ENCODE measurements at regions not wholly inside any gene's neighbourhood (a gene's known extent, or its start where the extent isn't known, plus 50 kb on each side); places are given as distances from the start of the nearest gene placed in this dataset.

DNA sequence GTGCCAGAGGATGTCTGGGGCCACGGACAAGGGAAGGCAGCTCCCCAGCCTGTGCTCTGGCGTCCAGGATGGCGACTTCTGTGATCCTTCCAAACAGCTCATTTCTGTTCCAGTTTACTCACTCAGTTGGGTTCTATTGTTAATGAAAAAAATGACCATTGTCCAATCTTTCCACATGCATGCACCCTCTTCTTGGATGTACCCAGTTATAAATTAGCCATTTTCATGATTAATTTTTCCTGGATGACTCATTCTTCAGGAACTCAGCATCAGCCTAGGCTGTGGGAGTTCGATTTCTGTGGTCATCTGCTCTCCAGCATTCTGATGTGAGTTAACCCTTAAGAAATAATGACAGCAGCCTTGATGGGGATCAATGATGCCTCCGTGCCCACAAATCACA lies 926.8 kb downstream of the BCL11B start:
- TF ChIP-seq, protein P1, sequence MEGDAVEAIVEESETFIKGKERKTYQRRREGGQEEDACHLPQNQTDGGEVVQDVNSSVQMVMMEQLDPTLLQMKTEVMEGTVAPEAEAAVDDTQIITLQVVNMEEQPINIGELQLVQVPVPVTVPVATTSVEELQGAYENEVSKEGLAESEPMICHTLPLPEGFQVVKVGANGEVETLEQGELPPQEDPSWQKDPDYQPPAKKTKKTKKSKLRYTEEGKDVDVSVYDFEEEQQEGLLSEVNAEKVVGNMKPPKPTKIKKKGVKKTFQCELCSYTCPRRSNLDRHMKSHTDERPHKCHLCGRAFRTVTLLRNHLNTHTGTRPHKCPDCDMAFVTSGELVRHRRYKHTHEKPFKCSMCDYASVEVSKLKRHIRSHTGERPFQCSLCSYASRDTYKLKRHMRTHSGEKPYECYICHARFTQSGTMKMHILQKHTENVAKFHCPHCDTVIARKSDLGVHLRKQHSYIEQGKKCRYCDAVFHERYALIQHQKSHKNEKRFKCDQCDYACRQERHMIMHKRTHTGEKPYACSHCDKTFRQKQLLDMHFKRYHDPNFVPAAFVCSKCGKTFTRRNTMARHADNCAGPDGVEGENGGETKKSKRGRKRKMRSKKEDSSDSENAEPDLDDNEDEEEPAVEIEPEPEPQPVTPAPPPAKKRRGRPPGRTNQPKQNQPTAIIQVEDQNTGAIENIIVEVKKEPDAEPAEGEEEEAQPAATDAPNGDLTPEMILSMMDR (IDR thresholded peaks at IDR 0.05), result no peak
- TF ChIP-seq, protein P2, sequence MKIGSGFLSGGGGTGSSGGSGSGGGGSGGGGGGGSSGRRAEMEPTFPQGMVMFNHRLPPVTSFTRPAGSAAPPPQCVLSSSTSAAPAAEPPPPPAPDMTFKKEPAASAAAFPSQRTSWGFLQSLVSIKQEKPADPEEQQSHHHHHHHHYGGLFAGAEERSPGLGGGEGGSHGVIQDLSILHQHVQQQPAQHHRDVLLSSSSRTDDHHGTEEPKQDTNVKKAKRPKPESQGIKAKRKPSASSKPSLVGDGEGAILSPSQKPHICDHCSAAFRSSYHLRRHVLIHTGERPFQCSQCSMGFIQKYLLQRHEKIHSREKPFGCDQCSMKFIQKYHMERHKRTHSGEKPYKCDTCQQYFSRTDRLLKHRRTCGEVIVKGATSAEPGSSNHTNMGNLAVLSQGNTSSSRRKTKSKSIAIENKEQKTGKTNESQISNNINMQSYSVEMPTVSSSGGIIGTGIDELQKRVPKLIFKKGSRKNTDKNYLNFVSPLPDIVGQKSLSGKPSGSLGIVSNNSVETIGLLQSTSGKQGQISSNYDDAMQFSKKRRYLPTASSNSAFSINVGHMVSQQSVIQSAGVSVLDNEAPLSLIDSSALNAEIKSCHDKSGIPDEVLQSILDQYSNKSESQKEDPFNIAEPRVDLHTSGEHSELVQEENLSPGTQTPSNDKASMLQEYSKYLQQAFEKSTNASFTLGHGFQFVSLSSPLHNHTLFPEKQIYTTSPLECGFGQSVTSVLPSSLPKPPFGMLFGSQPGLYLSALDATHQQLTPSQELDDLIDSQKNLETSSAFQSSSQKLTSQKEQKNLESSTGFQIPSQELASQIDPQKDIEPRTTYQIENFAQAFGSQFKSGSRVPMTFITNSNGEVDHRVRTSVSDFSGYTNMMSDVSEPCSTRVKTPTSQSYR (CRISPR knock-in tag; IDR thresholded peaks at IDR 0.05), result no peak
- TF ChIP-seq, protein P3, sequence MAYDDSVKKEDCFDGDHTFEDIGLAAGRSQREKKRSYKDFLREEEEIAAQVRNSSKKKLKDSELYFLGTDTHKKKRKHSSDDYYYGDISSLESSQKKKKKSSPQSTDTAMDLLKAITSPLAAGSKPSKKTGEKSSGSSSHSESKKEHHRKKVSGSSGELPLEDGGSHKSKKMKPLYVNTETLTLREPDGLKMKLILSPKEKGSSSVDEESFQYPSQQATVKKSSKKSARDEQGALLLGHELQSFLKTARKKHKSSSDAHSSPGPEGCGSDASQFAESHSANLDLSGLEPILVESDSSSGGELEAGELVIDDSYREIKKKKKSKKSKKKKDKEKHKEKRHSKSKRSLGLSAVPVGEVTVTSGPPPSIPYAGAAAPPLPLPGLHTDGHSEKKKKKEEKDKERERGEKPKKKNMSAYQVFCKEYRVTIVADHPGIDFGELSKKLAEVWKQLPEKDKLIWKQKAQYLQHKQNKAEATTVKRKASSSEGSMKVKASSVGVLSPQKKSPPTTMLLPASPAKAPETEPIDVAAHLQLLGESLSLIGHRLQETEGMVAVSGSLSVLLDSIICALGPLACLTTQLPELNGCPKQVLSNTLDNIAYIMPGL (CRISPR knock-in tag; IDR thresholded peaks at IDR 0.05), result no peak
- TF ChIP-seq SMAD3 (CRISPR knock-in tag; IDR thresholded peaks at IDR 0.05; ENCODE audit: borderline replicate concordance) (no peak), RORB (CRISPR knock-in tag; IDR thresholded peaks at IDR 0.05) (no peak), CREB1 (CRISPR knock-in tag; IDR thresholded peaks at IDR 0.05) (no peak), JUN (CRISPR knock-in tag; IDR thresholded peaks at IDR 0.05) (no peak), ATF1 (CRISPR knock-in tag; IDR thresholded peaks at IDR 0.05) (no peak), ZNF263 (CRISPR knock-in tag; IDR thresholded peaks at IDR 0.05; ENCODE audit: low read depth) (no peak), ZNF317 (CRISPR knock-in tag; IDR thresholded peaks at IDR 0.05; ENCODE audit: borderline replicate concordance, low read depth) (no peak), JAZF1 (CRISPR knock-in tag; IDR thresholded peaks at IDR 0.05) (no peak)
- TF ChIP-seq, protein P4, sequence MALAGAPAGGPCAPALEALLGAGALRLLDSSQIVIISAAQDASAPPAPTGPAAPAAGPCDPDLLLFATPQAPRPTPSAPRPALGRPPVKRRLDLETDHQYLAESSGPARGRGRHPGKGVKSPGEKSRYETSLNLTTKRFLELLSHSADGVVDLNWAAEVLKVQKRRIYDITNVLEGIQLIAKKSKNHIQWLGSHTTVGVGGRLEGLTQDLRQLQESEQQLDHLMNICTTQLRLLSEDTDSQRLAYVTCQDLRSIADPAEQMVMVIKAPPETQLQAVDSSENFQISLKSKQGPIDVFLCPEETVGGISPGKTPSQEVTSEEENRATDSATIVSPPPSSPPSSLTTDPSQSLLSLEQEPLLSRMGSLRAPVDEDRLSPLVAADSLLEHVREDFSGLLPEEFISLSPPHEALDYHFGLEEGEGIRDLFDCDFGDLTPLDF (CRISPR knock-in tag; IDR thresholded peaks at IDR 0.05), result no peak

Measured in WTC11 (cell line).